Central memory CD8-positive, alpha-beta T cell (primary cell): ENCODE measurements at regions not wholly inside any gene's neighbourhood (a gene's known extent, or its start where the extent isn't known, plus 50 kb on each side); places are given as distances from the start of the nearest gene placed in this dataset.

ENCODE experiments used
- ATAC-seq: fragments of 150-1000 bp; cut with Tn5 transposase; replicated peaks from 2 replicates; pipeline ENCODE4 v1.10.0; 2022; ENCODE audit warnings: mild to moderate bottlenecking, moderate FRiP score, moderate number of reproducible peaks; ENCODE audit not compliant: poor library complexity, severe bottlenecking; ENCODE audit errors: extremely low read depth
- DNase-seq, 2 donors: peaks; one replicate each; pipeline ENCODE4 v3.0.0; 2021; ENCODE audit warnings: low spot score in 2 of 2
- H3K27ac Mint-ChIP-seq: one replicate; pipeline ENCODE4 v1.8.0; 2022; ENCODE audit warnings: low read depth, mild to moderate bottlenecking, moderate library complexity, mixed read lengths
- H3K27me3 Mint-ChIP-seq: one replicate; pipeline ENCODE4 v1.8.0; 2022; ENCODE audit warnings: mixed read lengths
- H3K36me3 Mint-ChIP-seq: one replicate; pipeline ENCODE4 v1.8.0; 2022; ENCODE audit warnings: mild to moderate bottlenecking, moderate library complexity, mixed read lengths; ENCODE audit not compliant: insufficient read depth
- H3K4me1 Mint-ChIP-seq: one replicate; pipeline ENCODE4 v1.8.0; 2022; ENCODE audit warnings: mixed read lengths
- H3K4me3 Mint-ChIP-seq: one replicate; pipeline ENCODE4 v1.8.0; 2022; ENCODE audit warnings: mild to moderate bottlenecking, moderate library complexity, mixed read lengths
- H3K9me3 Mint-ChIP-seq: one replicate; pipeline ENCODE4 v1.8.0; 2022; ENCODE audit warnings: mixed read lengths

DNA sequence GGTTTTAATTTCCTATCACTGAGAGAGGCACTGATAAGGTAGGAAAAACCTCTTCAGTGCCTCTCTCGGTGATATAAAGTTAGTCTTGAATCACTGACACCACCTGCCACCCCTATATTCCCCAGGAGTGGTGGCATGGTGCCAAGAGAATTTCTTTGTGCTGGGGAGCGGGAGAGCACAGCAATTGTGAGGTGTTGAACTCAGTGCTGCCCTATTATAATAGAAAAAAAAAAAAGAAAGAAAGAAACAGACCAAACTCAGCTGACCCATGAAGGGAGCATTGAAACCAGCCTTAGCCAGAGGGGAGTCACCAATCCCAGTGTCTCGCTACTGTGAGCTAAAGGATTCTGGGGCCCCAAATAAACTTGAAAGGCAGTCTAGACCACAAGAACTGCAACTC lies 201.4 kb upstream of the STT3B start:
- Mint-ChIP-seq H3K27ac (no peak overlapping the region), H3K36me3 (no peaks in the 10 kb centered on the region), H3K9me3 (no peaks in the 10 kb centered on the region), H3K4me1 (no peaks in the 10 kb centered on the region), H3K4me3 (no peak overlapping the region), H3K27me3 (no peaks in the 10 kb centered on the region)
- no peak for ATAC-seq
- DNase-seq = no peak

DNA sequence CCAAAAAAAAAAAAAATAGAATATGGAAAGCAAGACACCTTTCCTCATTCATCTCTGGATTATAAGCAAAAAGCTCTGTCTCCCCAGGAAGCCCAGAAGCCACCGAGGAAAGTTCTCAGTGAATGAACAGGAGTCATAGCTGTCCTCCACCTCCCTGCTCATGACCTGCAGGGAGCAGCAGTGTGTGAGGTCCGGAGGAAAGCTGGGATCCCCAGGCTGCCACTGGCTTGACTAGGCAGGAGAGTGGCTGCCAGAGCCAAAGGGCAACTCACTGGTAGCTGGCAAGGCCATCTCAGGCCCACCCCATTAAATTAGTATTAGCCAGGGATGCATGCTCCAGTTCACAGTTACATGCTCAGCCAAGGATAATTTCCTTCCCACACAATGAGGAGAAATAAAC lies 191.6 kb upstream of the STT3B start:
- Mint-ChIP-seq H3K36me3 (no peaks in the 10 kb centered on the region), H3K27ac (no peak overlapping the region), H3K27me3 (no peaks in the 10 kb centered on the region), H3K9me3 (peaks cover 16% of the 10 kb centered on the region), H3K4me1 (no peaks in the 10 kb centered on the region), H3K4me3 (no peak overlapping the region)
- DNase-seq (no peak), ATAC-seq (no peak)

DNA sequence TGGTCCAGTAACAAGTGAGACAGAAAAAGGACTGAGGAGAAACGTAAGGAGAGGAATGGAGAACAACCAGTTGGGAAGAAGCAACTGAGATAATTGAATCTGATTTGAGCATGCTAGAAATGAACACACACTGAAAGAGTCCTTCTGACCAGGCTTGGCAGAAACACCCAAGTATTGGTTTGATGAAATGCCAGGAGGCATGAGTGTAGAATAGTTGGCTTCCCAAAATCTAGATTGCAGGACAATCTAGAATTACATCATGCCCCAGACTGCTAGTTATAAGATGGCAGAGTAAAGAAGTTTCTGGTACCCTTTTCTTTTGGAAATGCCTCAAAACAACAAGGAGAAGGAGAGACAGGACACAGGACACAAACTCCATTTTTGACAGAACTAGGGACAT lies 189.7 kb upstream of the STT3B start:
- Mint-ChIP-seq H3K27ac (no peak overlapping the region), H3K4me3 (no peak overlapping the region), H3K27me3 (no peaks in the 10 kb centered on the region), H3K36me3 (no peaks in the 10 kb centered on the region), H3K9me3 (peaks cover 16% of the 10 kb centered on the region), H3K4me1 (no peaks in the 10 kb centered on the region)
- ATAC-seq = no peak
- DNase-seq = no peak

DNA sequence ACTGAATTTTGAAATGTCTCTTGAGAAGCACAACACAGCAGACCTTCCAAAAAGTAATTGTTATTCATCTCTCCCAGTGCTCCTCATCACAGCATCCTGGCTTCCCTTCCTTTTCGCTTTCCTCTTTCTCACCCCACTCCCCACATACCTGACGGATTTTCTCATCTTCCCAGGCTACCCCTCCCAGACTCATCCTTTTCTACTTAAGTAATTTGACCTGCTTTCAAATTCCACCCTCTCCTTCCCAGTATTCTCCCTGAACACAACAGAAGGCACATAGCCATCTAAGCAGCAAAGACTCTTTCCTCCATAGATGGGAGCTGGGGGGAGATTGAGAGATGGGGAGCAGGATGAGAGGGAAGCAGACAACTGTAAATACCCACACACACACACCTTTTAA lies 187.1 kb upstream of the STT3B start:
- Mint-ChIP-seq H3K36me3 (no peaks in the 10 kb centered on the region), H3K4me1 (no peaks in the 10 kb centered on the region), H3K4me3 (no peak overlapping the region), H3K9me3 (peaks cover 16% of the 10 kb centered on the region), H3K27me3 (no peaks in the 10 kb centered on the region), H3K27ac (no peak overlapping the region)
- ATAC-seq = no peak
- DNase-seq = no peak

DNA sequence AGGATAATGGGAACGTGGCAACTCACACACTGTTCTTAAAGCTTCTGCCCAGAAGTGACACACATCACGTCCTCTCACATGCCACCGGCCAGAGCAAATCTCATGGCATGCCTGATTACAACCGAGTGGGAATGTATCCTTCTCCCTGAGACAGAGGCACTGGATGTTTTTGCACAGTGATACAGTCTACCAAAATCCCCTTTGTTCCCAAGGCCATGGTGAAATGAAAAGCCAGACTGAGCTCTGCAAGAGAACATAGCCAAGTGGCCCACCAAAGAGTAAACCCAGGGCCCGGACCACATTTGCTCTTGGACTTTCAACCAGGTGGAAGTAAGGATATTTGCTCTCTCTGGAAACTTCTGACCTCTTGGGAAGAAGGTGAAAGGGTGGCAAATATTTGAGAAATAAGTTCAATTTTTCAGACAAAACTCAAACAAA lies 186.2 kb upstream of the STT3B start:
- H3K36me3 Mint-ChIP-seq = no peaks in the 10 kb centered on the region
- DNase-seq = no peak
- peaks cover 16% of the 10 kb centered on the region for H3K9me3 Mint-ChIP-seq
- no peaks in the 10 kb centered on the region for H3K27me3 Mint-ChIP-seq
- H3K4me3 Mint-ChIP-seq = no peak overlapping the region
- H3K27ac Mint-ChIP-seq = no peak overlapping the region
- ATAC-seq = no peak
- no peaks in the 10 kb centered on the region for H3K4me1 Mint-ChIP-seq

DNA sequence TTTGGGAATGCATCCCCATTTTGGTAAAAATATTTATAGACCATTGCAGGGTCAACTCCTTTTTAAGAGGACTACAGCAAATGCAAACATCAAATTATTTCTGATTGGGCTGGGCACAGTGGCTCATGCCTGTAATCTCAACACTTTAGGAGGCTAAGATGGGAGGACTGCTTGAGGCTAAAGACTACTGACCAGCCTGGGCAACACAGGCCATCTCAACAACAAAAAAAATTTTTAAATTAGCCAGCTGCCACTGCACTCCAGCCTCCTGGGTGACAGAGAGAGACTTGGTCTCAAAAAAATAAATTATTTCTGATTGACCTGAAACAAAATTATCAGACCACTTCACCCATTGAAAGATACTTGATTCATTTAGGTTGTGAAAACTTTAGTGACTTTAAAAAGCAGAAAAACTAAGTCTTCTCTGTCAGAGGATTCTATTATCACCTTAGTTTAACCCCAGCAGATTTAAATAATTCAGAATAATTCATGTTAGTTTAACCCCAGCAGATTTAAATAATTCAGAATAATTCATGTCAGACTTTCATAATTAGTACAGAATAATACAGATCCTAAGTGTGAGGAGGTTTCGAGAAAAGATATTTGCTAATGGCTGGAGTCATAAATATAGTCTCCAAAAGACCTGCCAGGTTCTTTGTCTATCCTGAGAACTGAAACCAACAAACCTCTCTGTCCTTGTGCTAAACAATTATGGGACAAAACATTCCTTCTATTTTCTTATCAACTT lies 183.6 kb upstream of the STT3B start:
- Mint-ChIP-seq H3K9me3 (peaks cover 6% of the 10 kb centered on the region), H3K27me3 (no peaks in the 10 kb centered on the region), H3K4me3 (no peak overlapping the region), H3K4me1 (no peaks in the 10 kb centered on the region), H3K27ac (no peak overlapping the region), H3K36me3 (peaks cover 3% of the 10 kb centered on the region)
- ATAC-seq (no peak), DNase-seq (no peak)

DNA sequence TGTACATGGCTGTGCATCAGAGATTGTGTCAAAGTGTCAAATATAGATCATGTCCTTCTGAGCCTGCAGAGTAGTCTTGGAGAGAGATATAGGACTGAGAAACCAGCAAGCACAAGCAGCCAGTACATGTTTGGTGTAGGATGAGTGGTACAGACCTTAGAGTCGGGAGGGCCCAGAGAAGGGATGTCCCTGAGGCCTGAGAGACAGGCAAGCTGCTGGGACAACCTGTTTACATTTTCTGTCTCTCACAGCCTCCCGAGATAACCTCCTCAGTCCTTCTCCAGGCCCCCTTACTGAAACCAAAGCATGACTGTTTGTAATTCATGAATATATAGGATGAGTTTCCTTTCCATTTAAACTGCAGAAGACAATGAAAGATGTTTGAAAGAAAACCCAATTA lies 182.4 kb upstream of the STT3B start:
- Mint-ChIP-seq H3K36me3 (peaks cover 3% of the 10 kb centered on the region), H3K27ac (no peak overlapping the region), H3K4me1 (no peaks in the 10 kb centered on the region), H3K4me3 (no peak overlapping the region), H3K27me3 (no peaks in the 10 kb centered on the region), H3K9me3 (no peaks in the 10 kb centered on the region)
- DNase-seq (no peak), ATAC-seq (no peak)

DNA sequence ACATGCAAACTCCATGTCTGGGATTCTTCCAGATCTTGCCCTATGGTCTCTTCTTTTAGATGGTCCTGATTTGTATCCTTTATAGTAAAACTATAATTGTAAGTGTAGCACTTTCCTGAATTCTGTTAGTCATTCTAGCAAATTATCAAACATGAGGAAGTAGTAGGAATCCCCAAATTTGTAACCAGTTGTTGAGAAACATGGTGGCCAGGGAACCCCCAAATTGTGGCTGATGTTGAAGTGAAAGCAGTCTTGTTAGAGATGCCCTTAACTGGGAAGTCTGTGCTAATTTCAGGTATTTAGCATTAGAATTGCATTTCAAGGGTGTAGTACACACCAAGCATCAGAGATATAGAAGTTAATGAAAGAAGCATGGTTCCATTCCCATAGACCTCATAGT lies 180.4 kb upstream of the STT3B start:
- Mint-ChIP-seq H3K27ac (no peak overlapping the region), H3K27me3 (no peaks in the 10 kb centered on the region)

DNA sequence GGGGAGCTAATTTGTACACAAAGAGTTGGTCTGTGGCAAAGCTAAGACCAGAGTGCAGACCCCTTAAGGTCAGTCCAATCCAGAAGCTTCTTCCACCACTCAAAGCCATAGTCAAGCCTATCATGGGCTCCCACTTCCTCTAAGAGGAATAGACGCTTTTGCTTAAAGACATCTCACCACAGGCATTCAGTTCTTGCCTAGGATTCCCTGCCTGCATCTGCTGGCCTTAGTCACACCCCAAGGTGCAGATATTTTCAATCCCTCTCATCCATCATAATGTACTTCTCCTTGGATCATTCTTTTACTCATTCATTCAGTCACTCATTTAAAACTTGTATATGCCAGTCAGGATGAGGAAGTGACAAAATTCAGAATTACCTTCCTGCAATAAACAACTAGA lies 179.6 kb upstream of the STT3B start:
- Mint-ChIP-seq H3K9me3 (no peaks in the 10 kb centered on the region), H3K27ac (no peak overlapping the region), H3K4me1 (no peaks in the 10 kb centered on the region), H3K4me3 (no peak overlapping the region), H3K36me3 (peaks cover 3% of the 10 kb centered on the region), H3K27me3 (no peaks in the 10 kb centered on the region)
- DNase-seq (no peak), ATAC-seq (no peak)

More for the DNA sequence above, 180.4 kb upstream of the STT3B start:
- Mint-ChIP-seq H3K9me3 (no peaks in the 10 kb centered on the region), H3K4me3 (no peak overlapping the region), H3K36me3 (peaks cover 3% of the 10 kb centered on the region), H3K4me1 (no peaks in the 10 kb centered on the region)
- ATAC-seq (no peak), DNase-seq (no peak)

DNA sequence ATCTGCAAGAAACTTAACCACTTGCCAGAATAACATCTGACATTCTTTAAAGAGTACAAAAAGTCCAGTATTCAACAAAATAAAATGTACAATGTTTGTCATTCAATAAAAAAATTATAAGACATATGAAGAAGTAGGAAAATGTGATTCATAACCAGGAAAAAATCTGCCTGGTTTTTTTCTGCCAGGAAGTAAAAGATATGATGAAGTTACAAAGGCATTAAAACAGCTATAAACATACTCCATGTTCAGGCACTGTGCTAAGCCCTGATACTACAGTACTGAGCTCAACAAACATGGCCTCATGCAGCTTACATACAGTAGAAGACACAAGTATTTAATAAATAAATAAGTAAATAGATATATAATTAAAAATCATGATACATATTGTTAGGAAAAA lies 178.4 kb upstream of the STT3B start:
- no peak overlapping the region for H3K27ac Mint-ChIP-seq
- DNase-seq = no peak
- H3K4me3 Mint-ChIP-seq = no peak overlapping the region
- no peak for ATAC-seq
- H3K27me3 Mint-ChIP-seq = no peaks in the 10 kb centered on the region
- H3K36me3 Mint-ChIP-seq = peaks cover 3% of the 10 kb centered on the region
- no peaks in the 10 kb centered on the region for H3K4me1 Mint-ChIP-seq
- no peaks in the 10 kb centered on the region for H3K9me3 Mint-ChIP-seq

DNA sequence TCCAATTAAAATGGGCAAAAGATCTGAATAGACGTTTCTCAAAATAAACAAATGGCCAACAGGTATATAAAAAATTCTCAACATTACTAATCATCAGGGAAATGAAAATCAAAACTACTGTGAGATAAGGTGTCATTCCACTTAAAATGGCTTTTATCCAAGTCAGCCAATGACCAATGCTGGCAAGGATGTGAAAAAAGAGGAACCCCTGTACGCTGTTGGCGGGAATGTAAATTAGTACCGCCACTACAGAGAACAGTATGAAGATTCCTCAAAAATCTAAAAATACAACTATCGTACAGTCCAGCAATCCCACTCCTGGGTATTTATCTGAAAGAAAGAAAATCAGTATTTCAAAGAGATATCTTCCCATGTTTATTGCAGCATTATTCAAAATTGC lies 176.9 kb upstream of the STT3B start:
- Mint-ChIP-seq H3K4me3 (no peak overlapping the region), H3K27me3 (no peaks in the 10 kb centered on the region), H3K4me1 (no peaks in the 10 kb centered on the region), H3K9me3 (no peaks in the 10 kb centered on the region), H3K27ac (no peak overlapping the region), H3K36me3 (peaks cover 3% of the 10 kb centered on the region)
- DNase-seq (no peak), ATAC-seq (no peak)

DNA sequence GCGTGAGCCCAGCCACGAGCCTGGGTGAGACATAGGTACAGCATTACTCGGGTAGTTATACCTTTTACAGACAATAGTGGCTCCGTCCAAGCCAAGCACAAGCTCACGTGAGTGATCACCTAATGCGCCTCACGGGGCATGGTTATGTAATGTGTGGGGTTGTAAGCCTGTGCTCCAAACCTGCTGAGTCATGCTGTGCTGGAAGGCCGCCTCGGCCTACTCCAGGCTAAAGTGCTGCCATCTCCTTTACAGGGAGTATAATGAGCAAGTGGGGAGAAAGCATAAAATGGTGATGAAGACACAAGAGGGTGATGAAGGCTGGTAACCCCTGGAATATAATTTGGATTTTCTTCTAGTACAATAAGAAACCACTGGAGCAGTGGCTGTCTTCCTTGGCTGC lies 175.8 kb upstream of the STT3B start:
- Mint-ChIP-seq H3K4me1 (no peaks in the 10 kb centered on the region), H3K27me3 (no peaks in the 10 kb centered on the region), H3K4me3 (no peak overlapping the region), H3K27ac (no peak overlapping the region), H3K9me3 (no peaks in the 10 kb centered on the region), H3K36me3 (peaks cover 3% of the 10 kb centered on the region)
- no peak for ATAC-seq
- DNase-seq = no peak

DNA sequence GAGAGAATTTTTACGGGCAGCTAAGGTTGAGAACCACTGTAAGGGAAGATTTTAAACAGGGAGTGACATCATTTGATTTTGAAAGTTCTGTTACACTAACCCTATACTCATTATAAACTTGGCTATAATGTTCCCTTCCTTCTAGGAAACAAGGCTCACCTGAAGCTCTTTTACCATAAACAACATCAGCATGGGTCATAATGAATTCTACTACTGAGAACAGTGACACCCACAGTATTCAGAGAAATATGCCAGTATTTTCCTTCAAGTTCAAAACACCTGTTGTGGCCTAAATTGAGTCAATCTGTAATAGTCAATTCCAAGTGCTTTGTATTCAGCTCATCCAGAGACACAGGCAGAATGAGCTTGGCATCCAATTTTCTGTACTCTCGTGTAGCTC lies 175.3 kb upstream of the STT3B start:
- H3K4me1 Mint-ChIP-seq = no peaks in the 10 kb centered on the region
- DNase-seq = no peak
- H3K9me3 Mint-ChIP-seq = no peaks in the 10 kb centered on the region
- ATAC-seq = no peak
- no peak overlapping the region for H3K27ac Mint-ChIP-seq
- peaks cover 1% of the 10 kb centered on the region for H3K36me3 Mint-ChIP-seq
- H3K27me3 Mint-ChIP-seq = no peaks in the 10 kb centered on the region
- H3K4me3 Mint-ChIP-seq = no peak overlapping the region
